HCEC 1CT (cell line): ENCODE measurements at regions not wholly inside any gene's neighbourhood (a gene's known extent, or its start where the extent isn't known, plus 50 kb on each side); places are given as distances from the start of the nearest gene placed in this dataset.
"Not testable (repeated sequence)": the region's sequence is repeated elsewhere in the genome, so short reads cannot be mapped to it uniquely, and the experiment has no call there.

ENCODE experiments used
- DNase-seq: peaks from one replicate; pipeline ENCODE4 v3.0.0-alpha.2; 2017

GRCh38 chrX:45527834-45528233 lies 327.2 kb upstream of the DIPK2B start:
- DNase-seq, result peak; percentile 51

GRCh38 chrX:45524805-45525204 lies 324.1 kb upstream of the DIPK2B start:
- no peak for DNase-seq

GRCh38 chrX:45524296-45524695 lies 323.6 kb upstream of the DIPK2B start:
- peak; percentile 50 for DNase-seq

GRCh38 chrX:45518552-45518951 lies 317.9 kb upstream of the DIPK2B start:
- no peak for DNase-seq

- DNase-seq, result peak; percentile 88
These were observed 316.7 kb upstream of the DIPK2B start for GRCh38 chrX:45517090-45517973.

- DNase-seq, result peak; percentile 94
These were observed 314.9 kb upstream of the DIPK2B start for GRCh38 chrX:45515262-45516215.

- no peak for DNase-seq
These were observed 312.4 kb upstream of the DIPK2B start for GRCh38 chrX:45513042-45513441.

- peak; percentile 65 for DNase-seq
These were observed 307.8 kb upstream of the DIPK2B start for GRCh38 chrX:45508454-45508853.

- DNase-seq, result no peak
These were observed 305.6 kb upstream of the DIPK2B start for GRCh38 chrX:45506149-45506730.

- peak; percentile 82 for DNase-seq
These were observed 304.5 kb upstream of the DIPK2B start for GRCh38 chrX:45505214-45505613.

GRCh38 chrX:45503787-45504362 lies 303.2 kb upstream of the DIPK2B start:
- not testable (repeated sequence) for DNase-seq

- no peak for DNase-seq
These were observed 301.7 kb upstream of the DIPK2B start for GRCh38 chrX:45502396-45502795.

- no peak for DNase-seq
These were observed 296.6 kb upstream of the DIPK2B start for GRCh38 chrX:45497290-45497689.

- peak; percentile 10 for DNase-seq
These were observed 285.0 kb upstream of the DIPK2B start for GRCh38 chrX:45485719-45486118.

- DNase-seq, result peak; percentile 93
These were observed 279.3 kb upstream of the DIPK2B start for GRCh38 chrX:45479835-45480422.

GRCh38 chrX:45479196-45479834 lies 278.6 kb upstream of the DIPK2B start:
- DNase-seq, result peak; percentile 91

- peak; percentile 88 for DNase-seq
These were observed 272.3 kb upstream of the DIPK2B start for GRCh38 chrX:45472968-45473367.

GRCh38 chrX:45467537-45467936 lies 266.9 kb upstream of the DIPK2B start:
- not testable (repeated sequence) for DNase-seq

- DNase-seq, result not testable (repeated sequence)
These were observed 255.1 kb upstream of the DIPK2B start for GRCh38 chrX:45455732-45456131.

GRCh38 chrX:45454290-45454689 lies 253.6 kb upstream of the DIPK2B start:
- DNase-seq, result no peak

GRCh38 chrX:45449982-45450381 lies 249.3 kb upstream of the DIPK2B start:
- DNase-seq, result no peak

GRCh38 chrX:45447995-45448394 lies 247.3 kb upstream of the DIPK2B start:
- no peak for DNase-seq
